ENCODE measurements at regions not wholly inside any gene's neighbourhood (a gene's known extent, or its start where the extent isn't known, plus 50 kb on each side); places are given as distances from the start of the nearest gene placed in this dataset.
"Not testable (repeated sequence)": the region's sequence is repeated elsewhere in the genome, so short reads cannot be mapped to it uniquely, and the experiment has no call there.

DNA sequence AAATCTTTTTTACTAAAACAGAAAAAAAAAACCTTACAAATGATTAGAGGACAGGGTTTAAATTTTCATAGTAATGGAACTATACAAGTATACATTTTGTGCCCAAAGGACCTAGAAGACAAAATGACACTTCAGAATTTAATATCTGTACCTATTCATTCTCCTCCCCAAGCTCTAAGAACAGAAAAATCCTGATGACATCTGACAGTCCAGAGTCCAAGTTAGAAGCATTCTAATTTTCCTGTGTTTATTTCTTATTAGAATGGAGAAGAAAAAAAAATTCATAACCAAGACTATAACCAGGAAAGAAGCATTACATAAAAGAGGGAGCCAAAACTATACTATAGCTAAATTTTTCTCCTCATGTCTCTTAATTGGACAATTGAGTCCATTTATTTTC is 138.9 kb upstream of the SLC13A1 start:
- in situ Hi-C loops (cut with MboI; ENCODE audit: low sequenced_read_pairs, unreplicated experiment) = no loop called here
- TF ChIP-seq, protein P1, sequence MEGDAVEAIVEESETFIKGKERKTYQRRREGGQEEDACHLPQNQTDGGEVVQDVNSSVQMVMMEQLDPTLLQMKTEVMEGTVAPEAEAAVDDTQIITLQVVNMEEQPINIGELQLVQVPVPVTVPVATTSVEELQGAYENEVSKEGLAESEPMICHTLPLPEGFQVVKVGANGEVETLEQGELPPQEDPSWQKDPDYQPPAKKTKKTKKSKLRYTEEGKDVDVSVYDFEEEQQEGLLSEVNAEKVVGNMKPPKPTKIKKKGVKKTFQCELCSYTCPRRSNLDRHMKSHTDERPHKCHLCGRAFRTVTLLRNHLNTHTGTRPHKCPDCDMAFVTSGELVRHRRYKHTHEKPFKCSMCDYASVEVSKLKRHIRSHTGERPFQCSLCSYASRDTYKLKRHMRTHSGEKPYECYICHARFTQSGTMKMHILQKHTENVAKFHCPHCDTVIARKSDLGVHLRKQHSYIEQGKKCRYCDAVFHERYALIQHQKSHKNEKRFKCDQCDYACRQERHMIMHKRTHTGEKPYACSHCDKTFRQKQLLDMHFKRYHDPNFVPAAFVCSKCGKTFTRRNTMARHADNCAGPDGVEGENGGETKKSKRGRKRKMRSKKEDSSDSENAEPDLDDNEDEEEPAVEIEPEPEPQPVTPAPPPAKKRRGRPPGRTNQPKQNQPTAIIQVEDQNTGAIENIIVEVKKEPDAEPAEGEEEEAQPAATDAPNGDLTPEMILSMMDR (IDR thresholded peaks at IDR 0.05; ENCODE audit: borderline replicate concordance, control extremely low read depth, extremely low read depth, insufficient read depth, missing control alignments) = no peak
- DNase-seq (ENCODE audit: low spot score) = no peak

- in situ Hi-C loops (cut with MboI; ENCODE audit: low sequenced_read_pairs, unreplicated experiment) = no loop called here
- TF ChIP-seq, protein P1 (IDR thresholded peaks at IDR 0.05; ENCODE audit: borderline replicate concordance, control extremely low read depth, extremely low read depth, insufficient read depth, missing control alignments) = no peak
- DNase-seq (ENCODE audit: low spot score) = no peak
Measured at GRCh38 chr7:123329988-123330643, 130.3 kb upstream of the SLC13A1 start.

DNA sequence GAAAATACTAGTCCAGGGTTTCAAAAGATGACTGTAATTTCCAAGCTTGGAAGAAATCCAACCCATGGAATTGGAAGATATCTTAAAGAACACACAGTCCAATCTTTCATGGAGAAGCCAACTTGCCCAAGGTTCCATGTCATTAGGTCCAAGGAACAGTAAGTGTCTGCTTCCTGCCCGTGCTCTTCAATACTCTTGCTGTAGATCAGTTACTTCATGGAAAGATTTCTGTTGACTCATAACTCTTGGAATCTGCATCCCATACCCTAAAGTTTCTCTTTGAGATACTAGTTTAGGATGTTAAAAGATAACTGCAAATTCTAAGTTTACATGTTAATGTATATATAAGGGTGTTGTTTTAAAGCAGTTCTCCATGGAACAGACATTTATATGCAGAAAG is 127.9 kb upstream of the SLC13A1 start:
- no peak for DNase-seq (ENCODE audit: low spot score)
- in situ Hi-C loops (cut with MboI; ENCODE audit: low sequenced_read_pairs, unreplicated experiment) = no loop called here

GRCh38 chr7:123324283-123324682 is 124.5 kb upstream of the SLC13A1 start:
- in situ Hi-C loops (cut with MboI; ENCODE audit: low sequenced_read_pairs, unreplicated experiment) = no loop called here
- no peak for DNase-seq (ENCODE audit: low spot score)
- TF ChIP-seq, protein P1 (IDR thresholded peaks at IDR 0.05; ENCODE audit: borderline replicate concordance, control extremely low read depth, extremely low read depth, insufficient read depth, missing control alignments) = no peak

More for the DNA sequence above, 127.9 kb upstream of the SLC13A1 start:
- TF ChIP-seq, protein P1 (IDR thresholded peaks at IDR 0.05; ENCODE audit: borderline replicate concordance, control extremely low read depth, extremely low read depth, insufficient read depth, missing control alignments) = no peak

GRCh38 chr7:123323689-123324088 is 123.9 kb upstream of the SLC13A1 start:
- TF ChIP-seq, protein P1 (IDR thresholded peaks at IDR 0.05; ENCODE audit: borderline replicate concordance, control extremely low read depth, extremely low read depth, insufficient read depth, missing control alignments) = no peak
- in situ Hi-C loops (cut with MboI; ENCODE audit: low sequenced_read_pairs, unreplicated experiment) = no loop called here

DNA sequence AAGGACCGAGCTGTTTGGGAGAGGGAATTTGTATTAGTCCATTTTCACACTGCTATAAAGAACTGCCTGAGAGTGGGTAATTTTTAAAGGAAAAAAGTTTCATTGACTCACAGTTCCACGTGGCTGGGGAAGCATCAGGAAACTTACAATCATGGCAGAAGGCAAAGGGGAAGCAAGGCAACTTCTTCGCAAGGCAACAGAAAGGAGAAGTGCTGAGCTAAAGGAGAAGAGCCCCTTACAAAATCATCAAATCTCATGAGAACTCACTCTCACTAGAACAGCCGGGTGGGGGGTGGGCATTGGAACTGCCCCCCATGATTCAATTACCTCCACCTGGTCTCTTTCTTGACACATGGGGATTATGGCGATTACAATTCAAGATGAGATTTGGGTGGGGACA is 121.8 kb upstream of the SLC13A1 start:
- not testable (repeated sequence) for DNase-seq (ENCODE audit: low spot score)

More at GRCh38 chr7:123323689-123324088, 123.9 kb upstream of the SLC13A1 start:
- DNase-seq (ENCODE audit: low spot score) = no peak

DNA sequence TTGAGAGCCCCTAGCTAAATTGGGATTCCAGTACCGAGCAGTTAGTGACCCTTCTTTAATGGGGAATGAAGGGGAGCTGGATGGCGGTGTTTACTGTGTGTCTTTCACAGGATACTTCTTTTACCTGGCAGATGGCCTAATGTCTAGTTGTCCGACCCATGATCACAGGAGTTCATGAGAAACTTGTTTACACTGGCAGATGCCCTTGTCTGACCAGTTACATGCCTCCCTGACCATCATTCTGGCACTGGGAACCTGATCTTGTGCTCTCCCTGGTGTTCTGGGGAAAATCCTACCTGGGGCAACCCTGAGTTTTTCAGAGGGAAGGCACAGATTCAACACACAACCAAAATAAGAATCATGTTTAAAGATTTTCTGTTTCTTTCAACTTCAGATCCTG is 120.1 kb upstream of the SLC13A1 start:
- TF ChIP-seq, protein P1 (IDR thresholded peaks at IDR 0.05; ENCODE audit: borderline replicate concordance, control extremely low read depth, extremely low read depth, insufficient read depth, missing control alignments) = no peak
- DNase-seq (ENCODE audit: low spot score) = no peak
- in situ Hi-C loops (cut with MboI; ENCODE audit: low sequenced_read_pairs, unreplicated experiment) = no loop called here

More for the DNA sequence above, 121.8 kb upstream of the SLC13A1 start:
- in situ Hi-C loops (cut with MboI; ENCODE audit: low sequenced_read_pairs, unreplicated experiment) = not testable (repeated sequence)
